ENCODE measurements at regions not wholly inside any gene's neighbourhood (a gene's known extent, or its start where the extent isn't known, plus 50 kb on each side); places are given as distances from the start of the nearest gene placed in this dataset.

DNA sequence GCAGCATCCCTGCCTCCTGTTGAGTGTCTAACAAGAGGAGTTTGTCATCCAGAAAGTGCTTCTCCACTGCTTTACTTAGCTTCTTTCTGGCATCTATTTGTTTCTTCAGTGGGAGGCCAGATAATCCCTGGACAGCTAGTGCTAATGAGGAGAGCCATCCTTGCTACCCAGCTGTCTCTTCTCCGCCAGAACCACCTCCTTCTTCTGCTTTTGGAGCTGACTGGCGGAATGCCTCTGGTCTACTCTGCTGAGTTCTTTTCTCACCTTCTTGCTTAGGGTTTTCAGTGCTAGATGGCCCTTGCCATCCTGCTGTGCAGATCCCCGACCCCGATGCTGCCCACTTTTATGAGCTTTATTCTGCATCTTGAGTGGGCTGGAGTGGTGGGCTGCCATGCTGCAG is 145.8 kb downstream of the GPBP1 start:
- Histone ChIP-seq H3K4me1 (no peaks in the 10 kb centered on the region), H3K4me3 (no peak overlapping the region), H3K27me3 (no peaks in the 10 kb centered on the region), H3K9me3 (no peaks in the 10 kb centered on the region), H3K36me3 (no peaks in the 10 kb centered on the region), H3K27ac (no peak overlapping the region)
- no peak for TF ChIP-seq POLR2A (IDR thresholded peaks at IDR 0.05)
- TF ChIP-seq, protein P1, sequence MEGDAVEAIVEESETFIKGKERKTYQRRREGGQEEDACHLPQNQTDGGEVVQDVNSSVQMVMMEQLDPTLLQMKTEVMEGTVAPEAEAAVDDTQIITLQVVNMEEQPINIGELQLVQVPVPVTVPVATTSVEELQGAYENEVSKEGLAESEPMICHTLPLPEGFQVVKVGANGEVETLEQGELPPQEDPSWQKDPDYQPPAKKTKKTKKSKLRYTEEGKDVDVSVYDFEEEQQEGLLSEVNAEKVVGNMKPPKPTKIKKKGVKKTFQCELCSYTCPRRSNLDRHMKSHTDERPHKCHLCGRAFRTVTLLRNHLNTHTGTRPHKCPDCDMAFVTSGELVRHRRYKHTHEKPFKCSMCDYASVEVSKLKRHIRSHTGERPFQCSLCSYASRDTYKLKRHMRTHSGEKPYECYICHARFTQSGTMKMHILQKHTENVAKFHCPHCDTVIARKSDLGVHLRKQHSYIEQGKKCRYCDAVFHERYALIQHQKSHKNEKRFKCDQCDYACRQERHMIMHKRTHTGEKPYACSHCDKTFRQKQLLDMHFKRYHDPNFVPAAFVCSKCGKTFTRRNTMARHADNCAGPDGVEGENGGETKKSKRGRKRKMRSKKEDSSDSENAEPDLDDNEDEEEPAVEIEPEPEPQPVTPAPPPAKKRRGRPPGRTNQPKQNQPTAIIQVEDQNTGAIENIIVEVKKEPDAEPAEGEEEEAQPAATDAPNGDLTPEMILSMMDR (IDR thresholded peaks at IDR 0.05), result no peak
- TF ChIP-seq POLR2AphosphoS5 (IDR thresholded peaks at IDR 0.05), result no peak
- intact Hi-C loops (cut with DNase I; ENCODE audit: low total_unique reads), result no loop called here
- no peak for DNase-seq (ENCODE audit: low spot score in 2 of 2)

- TF ChIP-seq POLR2A (IDR thresholded peaks at IDR 0.05) (no peak), POLR2AphosphoS5 (IDR thresholded peaks at IDR 0.05) (no peak)
- TF ChIP-seq, protein P1 (IDR thresholded peaks at IDR 0.05), result no peak
- DNase-seq (ENCODE audit: low spot score in 2 of 2), result no peak
- Histone ChIP-seq H3K27me3 (no peaks in the 10 kb centered on the region), H3K36me3 (no peaks in the 10 kb centered on the region), H3K9me3 (no peaks in the 10 kb centered on the region), H3K4me1 (no peaks in the 10 kb centered on the region), H3K4me3 (no peak overlapping the region), H3K27ac (no peak overlapping the region)
- intact Hi-C loops (cut with DNase I; ENCODE audit: low total_unique reads), result no loop called here
These were observed 144.4 kb downstream of the GPBP1 start for GRCh38 chr5:57318251-57318650.

- Histone ChIP-seq H3K4me1 (no peaks in the 10 kb centered on the region), H3K4me3 (no peak overlapping the region)
- intact Hi-C loops (cut with DNase I; ENCODE audit: low total_unique reads), result no loop called here
These were observed 143.5 kb downstream of the GPBP1 start for GRCh38 chr5:57317341-57317740.

GRCh38 chr5:57316798-57317327 is 143.0 kb downstream of the GPBP1 start:
- DNase-seq (ENCODE audit: low spot score in 2 of 2), result no peak
- intact Hi-C loops (cut with DNase I; ENCODE audit: low total_unique reads), result no loop called here
- no peak overlapping the region for H3K4me3 ChIP-seq
- no peaks in the 10 kb centered on the region for H3K9me3 ChIP-seq
- peak overlapping the region in 1 of 2 donors; percentile 4 for H3K27ac ChIP-seq
- TF ChIP-seq, protein P1 (IDR thresholded peaks at IDR 0.05), result no peak
- no peak for TF ChIP-seq POLR2A (IDR thresholded peaks at IDR 0.05)
- TF ChIP-seq POLR2AphosphoS5 (IDR thresholded peaks at IDR 0.05), result no peak
- no peaks in the 10 kb centered on the region for H3K4me1 ChIP-seq
- no peaks in the 10 kb centered on the region for H3K36me3 ChIP-seq
- H3K27me3 ChIP-seq, result no peaks in the 10 kb centered on the region

More at GRCh38 chr5:57317341-57317740, 143.5 kb downstream of the GPBP1 start:
- Histone ChIP-seq H3K27me3 (no peaks in the 10 kb centered on the region), H3K27ac (peak overlapping the region in 1 of 2 donors; percentile 4), H3K36me3 (no peaks in the 10 kb centered on the region), H3K9me3 (no peaks in the 10 kb centered on the region)
- TF ChIP-seq, protein P1 (IDR thresholded peaks at IDR 0.05), result no peak
- TF ChIP-seq POLR2A (IDR thresholded peaks at IDR 0.05) (no peak), POLR2AphosphoS5 (IDR thresholded peaks at IDR 0.05) (no peak)
- DNase-seq (ENCODE audit: low spot score in 2 of 2), result no peak

- no peaks in the 10 kb centered on the region for H3K4me1 ChIP-seq
- no peaks in the 10 kb centered on the region for H3K36me3 ChIP-seq
- no peaks in the 10 kb centered on the region for H3K27me3 ChIP-seq
- DNase-seq (ENCODE audit: low spot score in 2 of 2), result no peak
- no peak overlapping the region for H3K27ac ChIP-seq
- no peaks in the 10 kb centered on the region for H3K9me3 ChIP-seq
- TF ChIP-seq POLR2A (IDR thresholded peaks at IDR 0.05) (no peak), POLR2AphosphoS5 (IDR thresholded peaks at IDR 0.05) (no peak)
- TF ChIP-seq, protein P1 (IDR thresholded peaks at IDR 0.05), result no peak
- intact Hi-C loops (cut with DNase I; ENCODE audit: low total_unique reads), result no loop called here
- H3K4me3 ChIP-seq, result no peak overlapping the region
These were observed 142.1 kb downstream of the GPBP1 start for GRCh38 chr5:57315941-57316340.
